ENCODE measurements at regions not wholly inside any gene's neighbourhood (a gene's known extent, or its start where the extent isn't known, plus 50 kb on each side); places are given as distances from the start of the nearest gene placed in this dataset.

DNA sequence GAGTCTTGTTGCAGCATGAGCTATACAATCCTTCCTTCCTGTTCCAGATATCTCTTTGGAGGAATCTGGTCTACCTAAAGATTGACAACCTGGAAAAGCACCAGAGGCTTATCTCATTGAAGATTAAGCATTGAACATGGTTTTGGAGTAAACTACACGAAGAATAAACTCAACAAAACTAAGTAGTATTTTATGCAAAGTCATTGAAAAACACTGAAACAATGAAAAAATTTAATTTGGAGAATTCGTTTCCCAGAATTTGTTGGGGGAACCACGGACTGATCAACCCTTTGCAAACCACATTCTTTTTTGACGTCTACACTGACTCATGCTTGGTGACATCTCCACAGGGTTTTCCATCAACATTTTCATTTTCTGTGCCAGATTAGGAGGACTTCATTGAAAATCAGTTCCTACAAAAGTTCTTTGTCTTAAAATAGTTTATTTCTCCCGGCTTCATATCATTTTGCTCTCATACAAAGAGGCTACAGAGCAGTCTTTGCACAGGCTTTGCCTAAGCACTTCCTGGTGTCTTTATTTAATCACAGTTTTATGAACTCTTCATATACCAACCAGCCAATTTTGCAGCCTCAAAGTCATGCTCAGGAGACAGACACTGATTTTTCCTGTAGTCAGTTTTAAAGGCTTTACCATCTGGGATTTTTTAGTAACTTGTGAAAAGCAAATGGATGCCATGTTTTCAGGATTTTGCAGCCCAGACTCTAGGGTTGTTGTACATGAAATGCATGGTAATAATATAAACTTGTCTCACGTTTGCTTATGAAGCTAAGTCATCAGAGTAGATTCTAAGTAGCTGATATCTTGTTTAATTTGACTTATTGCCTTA lies 186.3 kb downstream of the C11orf91 start:
- DNase-seq (no peak), FAIRE-seq (no peak)
- Histone ChIP-seq H3K27me3 (ENCODE audit: control insufficient read depth, insufficient read depth, low read length) (no peaks in the 10 kb centered on the region), H3K9me3 (ENCODE audit: control insufficient read depth in 2 of 3, insufficient read depth in 1 of 3, low read length in 3 of 3) (no peaks in the 10 kb centered on the region), H3K4me1 (ENCODE audit: control insufficient read depth in 2 of 3, insufficient read depth in 2 of 3, low read depth in 1 of 3, low read length in 3 of 3) (no peaks in the 10 kb centered on the region), H3K4me3 (ENCODE audit: low read length in 3 of 3) (no peak overlapping the region), H3K9ac (ENCODE audit: low read length in 3 of 3) (no peak overlapping the region), H3K27ac (ENCODE audit: low read depth in 2 of 2, low read length in 2 of 2) (no peak overlapping the region), H3K36me3 (ENCODE audit: control insufficient read depth in 2 of 3, insufficient read depth in 3 of 3, low read length in 3 of 3) (no peaks in the 10 kb centered on the region)
- TF ChIP-seq, protein P1, sequence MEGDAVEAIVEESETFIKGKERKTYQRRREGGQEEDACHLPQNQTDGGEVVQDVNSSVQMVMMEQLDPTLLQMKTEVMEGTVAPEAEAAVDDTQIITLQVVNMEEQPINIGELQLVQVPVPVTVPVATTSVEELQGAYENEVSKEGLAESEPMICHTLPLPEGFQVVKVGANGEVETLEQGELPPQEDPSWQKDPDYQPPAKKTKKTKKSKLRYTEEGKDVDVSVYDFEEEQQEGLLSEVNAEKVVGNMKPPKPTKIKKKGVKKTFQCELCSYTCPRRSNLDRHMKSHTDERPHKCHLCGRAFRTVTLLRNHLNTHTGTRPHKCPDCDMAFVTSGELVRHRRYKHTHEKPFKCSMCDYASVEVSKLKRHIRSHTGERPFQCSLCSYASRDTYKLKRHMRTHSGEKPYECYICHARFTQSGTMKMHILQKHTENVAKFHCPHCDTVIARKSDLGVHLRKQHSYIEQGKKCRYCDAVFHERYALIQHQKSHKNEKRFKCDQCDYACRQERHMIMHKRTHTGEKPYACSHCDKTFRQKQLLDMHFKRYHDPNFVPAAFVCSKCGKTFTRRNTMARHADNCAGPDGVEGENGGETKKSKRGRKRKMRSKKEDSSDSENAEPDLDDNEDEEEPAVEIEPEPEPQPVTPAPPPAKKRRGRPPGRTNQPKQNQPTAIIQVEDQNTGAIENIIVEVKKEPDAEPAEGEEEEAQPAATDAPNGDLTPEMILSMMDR (IDR thresholded peaks at IDR 0.05; ENCODE audit: borderline replicate concordance, extremely low read depth, insufficient read depth) = no peak
- intact Hi-C loops (cut with DNase I) = no loop called here

DNA sequence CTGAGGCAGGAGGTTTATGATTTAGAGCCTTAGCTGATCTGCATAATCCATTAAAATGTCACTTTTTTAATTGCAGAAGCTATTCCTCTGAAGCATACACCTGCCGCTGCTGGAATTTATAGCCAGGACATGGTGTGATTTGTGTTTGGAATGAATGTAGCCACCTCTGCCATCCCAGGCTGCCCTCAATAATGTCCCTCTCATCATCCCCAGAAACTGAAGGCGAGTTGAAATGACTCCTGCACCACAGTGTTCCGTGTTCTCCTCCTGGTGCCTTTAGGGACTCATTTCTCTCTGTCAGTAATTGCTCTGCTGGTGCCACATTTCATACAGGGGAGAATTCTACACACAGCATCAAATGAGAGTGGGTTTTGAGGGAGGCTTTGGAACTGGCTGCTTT lies 191.0 kb downstream of the C11orf91 start:
- TF ChIP-seq, protein P1 (IDR thresholded peaks at IDR 0.05; ENCODE audit: borderline replicate concordance, extremely low read depth, insufficient read depth) = no peak
- H3K9me3 ChIP-seq (ENCODE audit: control insufficient read depth in 2 of 3, insufficient read depth in 1 of 3, low read length in 3 of 3) = no peaks in the 10 kb centered on the region
- H3K36me3 ChIP-seq (ENCODE audit: control insufficient read depth in 2 of 3, insufficient read depth in 3 of 3, low read length in 3 of 3) = no peaks in the 10 kb centered on the region
- intact Hi-C loops (cut with DNase I) = no loop called here
- DNase-seq = no peak
- no peak overlapping the region for H3K27ac ChIP-seq (ENCODE audit: low read depth in 2 of 2, low read length in 2 of 2)
- H3K27me3 ChIP-seq (ENCODE audit: control insufficient read depth, insufficient read depth, low read length) = no peaks in the 10 kb centered on the region
- H3K9ac ChIP-seq (ENCODE audit: low read length in 3 of 3) = no peak overlapping the region
- H3K4me3 ChIP-seq (ENCODE audit: low read length in 3 of 3) = no peak overlapping the region
- H3K4me1 ChIP-seq (ENCODE audit: control insufficient read depth in 2 of 3, insufficient read depth in 2 of 3, low read depth in 1 of 3, low read length in 3 of 3) = no peaks in the 10 kb centered on the region
- no peak for FAIRE-seq

DNA sequence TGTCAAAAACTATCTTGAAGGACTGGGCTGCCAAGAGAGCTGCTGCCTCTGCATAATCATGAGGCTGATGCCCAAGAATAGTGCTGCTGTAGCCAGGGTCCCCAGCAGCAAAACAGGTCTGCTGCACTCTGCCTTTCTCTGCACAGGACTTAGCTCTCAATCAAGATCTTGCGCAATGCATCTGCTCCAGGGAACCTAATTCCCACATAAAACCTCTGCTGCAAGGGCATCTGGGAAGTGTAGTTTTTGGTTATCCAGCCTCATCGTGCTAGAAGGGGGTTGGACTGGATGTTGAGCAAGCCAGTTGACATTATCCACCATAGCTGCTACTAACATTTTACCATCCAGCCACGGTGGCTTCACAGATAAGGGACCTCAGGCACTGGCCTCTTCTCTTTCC lies 192.7 kb downstream of the C11orf91 start:
- H3K9me3 ChIP-seq (ENCODE audit: control insufficient read depth in 2 of 3, insufficient read depth in 1 of 3, low read length in 3 of 3) = no peaks in the 10 kb centered on the region
- no peaks in the 10 kb centered on the region for H3K4me1 ChIP-seq (ENCODE audit: control insufficient read depth in 2 of 3, insufficient read depth in 2 of 3, low read depth in 1 of 3, low read length in 3 of 3)
- DNase-seq = no peak
- no peak for FAIRE-seq
- H3K27ac ChIP-seq (ENCODE audit: low read depth in 2 of 2, low read length in 2 of 2) = no peak overlapping the region
- H3K27me3 ChIP-seq (ENCODE audit: control insufficient read depth, insufficient read depth, low read length) = no peaks in the 10 kb centered on the region
- H3K4me3 ChIP-seq (ENCODE audit: low read length in 3 of 3) = no peak overlapping the region
- TF ChIP-seq, protein P1 (IDR thresholded peaks at IDR 0.05; ENCODE audit: borderline replicate concordance, extremely low read depth, insufficient read depth) = no peak
- intact Hi-C loops (cut with DNase I) = no loop called here
- no peaks in the 10 kb centered on the region for H3K36me3 ChIP-seq (ENCODE audit: control insufficient read depth in 2 of 3, insufficient read depth in 3 of 3, low read length in 3 of 3)
- no peak overlapping the region for H3K9ac ChIP-seq (ENCODE audit: low read length in 3 of 3)
